ENCODE measurements at regions not wholly inside any gene's neighbourhood (a gene's known extent, or its start where the extent isn't known, plus 50 kb on each side); places are given as distances from the start of the nearest gene placed in this dataset.

DNA sequence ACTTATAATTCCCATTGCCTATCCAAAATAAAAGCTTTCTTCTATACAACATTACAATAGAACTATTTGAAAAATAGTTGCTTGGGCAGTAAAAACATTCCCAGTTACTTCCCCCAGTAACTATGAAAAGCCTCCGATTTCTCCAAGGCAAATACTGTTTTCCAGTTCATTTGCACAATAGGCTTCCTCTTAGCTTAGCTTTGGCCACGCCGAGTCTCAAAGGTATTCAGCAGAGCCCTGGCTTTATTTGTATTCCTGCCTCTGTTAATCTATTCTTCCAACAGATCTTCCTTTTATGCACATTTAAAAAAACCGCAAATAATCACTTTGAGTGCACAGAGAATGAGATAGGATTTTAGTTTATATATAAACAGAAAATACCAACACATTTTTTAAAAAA is 836.8 kb upstream of the VRK2 start:
- TF ChIP-seq POLR2AphosphoS5 (IDR thresholded peaks at IDR 0.05; ENCODE audit: borderline replicate concordance, low read depth, low read length) (no peak), EZH2 (IDR thresholded peaks at IDR 0.05) (no peak), FOXP2 (optimal IDR thresholded peaks at IDR 0.05; ENCODE audit: control extremely low read depth, extremely low read length, insufficient read depth) (no peak)
